Astrocyte (in vitro differentiated cells and primary cell): ENCODE measurements at regions not wholly inside any gene's neighbourhood (a gene's known extent, or its start where the extent isn't known, plus 50 kb on each side); places are given as distances from the start of the nearest gene placed in this dataset.

Experiments used
- EZH2 ChIP-seq: IDR thresholded peaks from 2 replicates; pipeline ENCODE4 v1.6.1; 2012; ENCODE audit warnings: mild to moderate bottlenecking, low read length, inconsistent platforms; ENCODE audit not compliant: insufficient read depth
- TF ChIP-seq, protein P1 (sequence below): IDR thresholded peaks from 2 replicates; pipeline ENCODE4 v1.5.1; 2011; ENCODE audit warnings: low read depth, mild to moderate bottlenecking, inconsistent platforms, low read length, moderate library complexity; ENCODE audit not compliant: insufficient read depth

DNA sequence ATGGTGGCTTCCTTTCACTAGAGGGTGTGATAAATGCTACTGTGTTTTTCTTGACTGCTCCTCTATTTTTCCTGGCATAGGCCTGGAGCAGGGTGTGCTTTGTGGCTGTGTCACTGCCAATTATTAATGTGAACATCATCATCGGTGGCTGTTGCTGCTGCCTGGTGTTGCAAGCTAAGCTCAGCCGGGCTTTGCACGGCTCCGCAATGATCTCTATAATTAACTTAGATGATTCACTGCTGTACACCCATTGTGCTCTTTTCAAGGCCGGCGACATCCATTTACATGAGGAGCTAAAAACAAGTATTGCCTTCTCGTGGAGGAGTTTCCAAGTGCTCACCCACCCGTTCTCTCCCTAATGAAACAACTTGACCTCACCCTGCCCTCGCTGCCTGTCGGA, 160.1 kb upstream of the IRX3 start:
- TF ChIP-seq, protein P1, sequence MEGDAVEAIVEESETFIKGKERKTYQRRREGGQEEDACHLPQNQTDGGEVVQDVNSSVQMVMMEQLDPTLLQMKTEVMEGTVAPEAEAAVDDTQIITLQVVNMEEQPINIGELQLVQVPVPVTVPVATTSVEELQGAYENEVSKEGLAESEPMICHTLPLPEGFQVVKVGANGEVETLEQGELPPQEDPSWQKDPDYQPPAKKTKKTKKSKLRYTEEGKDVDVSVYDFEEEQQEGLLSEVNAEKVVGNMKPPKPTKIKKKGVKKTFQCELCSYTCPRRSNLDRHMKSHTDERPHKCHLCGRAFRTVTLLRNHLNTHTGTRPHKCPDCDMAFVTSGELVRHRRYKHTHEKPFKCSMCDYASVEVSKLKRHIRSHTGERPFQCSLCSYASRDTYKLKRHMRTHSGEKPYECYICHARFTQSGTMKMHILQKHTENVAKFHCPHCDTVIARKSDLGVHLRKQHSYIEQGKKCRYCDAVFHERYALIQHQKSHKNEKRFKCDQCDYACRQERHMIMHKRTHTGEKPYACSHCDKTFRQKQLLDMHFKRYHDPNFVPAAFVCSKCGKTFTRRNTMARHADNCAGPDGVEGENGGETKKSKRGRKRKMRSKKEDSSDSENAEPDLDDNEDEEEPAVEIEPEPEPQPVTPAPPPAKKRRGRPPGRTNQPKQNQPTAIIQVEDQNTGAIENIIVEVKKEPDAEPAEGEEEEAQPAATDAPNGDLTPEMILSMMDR = no peak
- TF ChIP-seq EZH2 = no peak
